A549 (cell line): ENCODE measurements at regions not wholly inside any gene's neighbourhood (a gene's known extent, or its start where the extent isn't known, plus 50 kb on each side); places are given as distances from the start of the nearest gene placed in this dataset.

Experiments
- ATAC-seq, 2 experiments: fragments of 200-7000 bp in 1 of 2; fragments of >200 bp in 1 of 2; cut with Nextera tagmentation in 1 of 2; cut with Tn5 transposase in 1 of 2; 3 replicates each; pipeline versions ENCODE4 v1.8.0 to v1.9.1; 2018 to 2020; ENCODE audit warnings: mild to moderate bottlenecking in 1 of 2, moderate library complexity in 1 of 2
- CTCF ChIA-PET: fragments of 300-600 bp; sonication (Branson Sonifier 250); formaldehyde crosslinking; extraction: SDS; loops from one replicate; lab custom pipeline; 2021; ENCODE audit warnings: antibody characterized with exemption, inconsistent platforms; lab: Yijun Ruan, JAX
- POLR2A ChIA-PET: fragments of 350-600 bp; formaldehyde crosslinking; extraction: SDS; loops from one replicate; lab custom pipeline; 2021; ENCODE audit warnings: antibody characterized with exemption, inconsistent platforms; lab: Yijun Ruan, JAX
- DNase-seq, 2 experiments: peaks; one replicate each; pipeline versions ENCODE4 v3.0.0 to v3.0.0-alpha.2; 2011 to 2016; ENCODE audit warnings: low read depth in 1 of 2, low spot score in 1 of 2
- FAIRE-seq: peaks from 2 replicates; lab custom pipeline; 2011; peaks lifted over from hg19 to GRCh38; lab: Jason Lieb, UNC
- H3K27ac ChIP-seq, 2 experiments: fragments of >200 bp; sonication (Bioruptor Twin); formaldehyde crosslinking; 3 replicates each; pipeline ENCODE4 v1.5.1; 2016 to 2017
- H3K4me1 ChIP-seq: fragments of >200 bp; sonication (Bioruptor Twin); formaldehyde crosslinking; 3 replicates; pipeline ENCODE4 v1.6.1; 2016
- H3K4me2 ChIP-seq: fragments of >200 bp; sonication (Bioruptor Twin); formaldehyde crosslinking; 3 replicates; pipeline ENCODE4 v1.6.1; 2016
- H3K4me3 ChIP-seq: fragments of >200 bp; sonication (Bioruptor Twin); formaldehyde crosslinking; 3 replicates; pipeline ENCODE4 v1.5.1; 2016
- H3K9me3 ChIP-seq: fragments of >200 bp; sonication (Bioruptor Twin); formaldehyde crosslinking; 3 replicates; pipeline ENCODE4 v1.6.1; 2016
- CBX2 ChIP-seq: fragments of 200-600 bp; sonication (generic); IDR thresholded peaks from 2 replicates; pipeline ENCODE4 v1.6.1; 2016; ENCODE audit warnings: low read depth, mild to moderate bottlenecking, borderline replicate concordance
- FOSL2 ChIP-seq, 2 experiments: fragments of 450-650 bp in 1 of 2; fragments of >200 bp in 1 of 2; sonication (Bioruptor Twin) in 1 of 2; formaldehyde crosslinking; IDR thresholded peaks; 2 replicates each; pipeline versions ENCODE4 v1.5.0 to v1.6.1; 2016 to 2020; ENCODE audit warnings: mild to moderate bottlenecking in 1 of 2, moderate library complexity in 1 of 2
- FOXS1 ChIP-seq: fragments of 250-450 bp; sonication (Bioruptor Pico); IDR thresholded peaks from 2 replicates; pipeline ENCODE4 v1.5.0; 2020; ENCODE audit warnings: mild to moderate bottlenecking, moderate library complexity
- HDAC2 ChIP-seq: fragments of 200-600 bp; sonication (generic); IDR thresholded peaks from 2 replicates; pipeline ENCODE4 v1.6.1; 2016
- HOXB13 ChIP-seq: fragments of 250-450 bp; sonication (Bioruptor Pico); IDR thresholded peaks from 2 replicates; pipeline ENCODE4 v1.5.0; 2020; ENCODE audit warnings: low read depth, mild to moderate bottlenecking, moderate library complexity
- JUN ChIP-seq, 2 experiments: fragments of >200 bp; sonication (Bioruptor Twin); formaldehyde crosslinking; IDR thresholded peaks; 2 replicates in 1 of 2; 3 replicates in 1 of 2; pipeline ENCODE4 v1.6.1; 2016 to 2017
- JUNB ChIP-seq: fragments of >200 bp; sonication (Bioruptor Twin); formaldehyde crosslinking; IDR thresholded peaks from 2 replicates; pipeline ENCODE4 v1.6.1; 2016
- KDM1A ChIP-seq: fragments of 200-600 bp; sonication (generic); IDR thresholded peaks from 2 replicates; pipeline ENCODE4 v1.6.1; 2016; ENCODE audit warnings: low read depth, mild to moderate bottlenecking
- MAFK ChIP-seq: fragments of 450-650 bp; IDR thresholded peaks from 2 replicates; pipeline ENCODE4 v1.6.1; 2014; ENCODE audit not compliant: partially characterized antibody
- MAZ ChIP-seq: fragments of 150-350 bp; IDR thresholded peaks from 2 replicates; pipeline ENCODE4 v1.6.1; 2014; ENCODE audit warnings: antibody characterized with exemption, low read depth, low read length, borderline replicate concordance
- POLR2A ChIP-seq: IDR thresholded peaks from 2 replicates; pipeline ENCODE4 v1.6.1; 2012; ENCODE audit warnings: mild to moderate bottlenecking, low read length
- POLR2AphosphoS2 ChIP-seq: conservative IDR thresholded peaks from 2 replicates; pipeline ENCODE4 v1.6.1; 2012; ENCODE audit warnings: low read length, improper control_type of control experiment, inconsistent platforms
- RARB ChIP-seq: fragments of 250-450 bp; sonication (Bioruptor Pico); IDR thresholded peaks from 2 replicates; pipeline ENCODE4 v1.8.0; 2021; ENCODE audit warnings: mild to moderate bottlenecking, moderate library complexity
- RCOR1 ChIP-seq: fragments of 150-350 bp; IDR thresholded peaks from 2 replicates; pipeline ENCODE4 v1.6.1; 2014; ENCODE audit warnings: antibody characterized with exemption, low read length, low read depth
- SREBF2 ChIP-seq: fragments of 450-650 bp; IDR thresholded peaks from 2 replicates; pipeline ENCODE4 v1.6.1; 2014; ENCODE audit warnings: mild to moderate bottlenecking, moderate library complexity
- TP53 ChIP-seq: fragments of 250-450 bp; sonication (Bioruptor Pico); IDR thresholded peaks from 2 replicates; pipeline ENCODE4 v1.5.0; 2021; ENCODE audit warnings: mild to moderate bottlenecking, moderate library complexity
- USF2 ChIP-seq: fragments of 450-650 bp; IDR thresholded peaks from 2 replicates; pipeline ENCODE4 v1.6.1; 2014; ENCODE audit warnings: antibody characterized with exemption
- WGBS: methylation state at CpG from one replicate; pipeline ENCODE4 v1.1.6; 2017; ENCODE audit errors: missing lambda C conversion rate; 5-methylcytosine and 5-hydroxymethylcytosine counted together
- TF ChIP-seq, protein P1 (sequence below): fragments of 250-450 bp; sonication (Bioruptor Pico); IDR thresholded peaks from 2 replicates; pipeline ENCODE4 v1.5.0; 2021; ENCODE audit warnings: mild to moderate bottlenecking, moderate library complexity, borderline replicate concordance

DNA sequence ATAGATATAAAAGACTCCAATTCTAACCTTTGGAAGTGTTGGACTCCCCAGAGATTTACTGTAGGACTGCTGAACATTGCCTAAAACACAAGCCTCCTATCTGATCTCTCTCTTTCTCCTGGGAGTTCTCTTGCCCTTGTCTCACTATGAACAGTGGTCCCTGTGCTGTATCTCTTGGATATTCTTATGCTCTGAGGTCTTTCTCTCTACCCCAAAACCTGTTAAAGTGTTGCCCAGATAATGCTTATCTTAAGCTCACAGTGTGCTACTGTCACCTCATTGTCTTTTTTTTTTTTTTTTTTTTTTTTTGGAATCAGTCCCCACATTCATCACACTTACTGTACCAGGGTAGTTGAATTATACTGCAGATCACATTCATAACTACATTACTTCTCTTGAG is 131.0 kb upstream of the CBLB start:
- no peak for FAIRE-seq
- no peak for ATAC-seq
- no peak overlapping the region for H3K4me3 ChIP-seq
- H3K9me3 ChIP-seq, result peaks cover 14% of the 10 kb centered on the region; the same call in 2 of the 3 replicates
- peaks cover 23% of the 10 kb centered on the region for H3K4me1 ChIP-seq
- H3K4me2 ChIP-seq, result no peak overlapping the region
- DNase-seq, result no peak
- CTCF ChIA-PET, result no interaction called here
- no peak overlapping the region for H3K27ac ChIP-seq
- TF ChIP-seq, protein P1, sequence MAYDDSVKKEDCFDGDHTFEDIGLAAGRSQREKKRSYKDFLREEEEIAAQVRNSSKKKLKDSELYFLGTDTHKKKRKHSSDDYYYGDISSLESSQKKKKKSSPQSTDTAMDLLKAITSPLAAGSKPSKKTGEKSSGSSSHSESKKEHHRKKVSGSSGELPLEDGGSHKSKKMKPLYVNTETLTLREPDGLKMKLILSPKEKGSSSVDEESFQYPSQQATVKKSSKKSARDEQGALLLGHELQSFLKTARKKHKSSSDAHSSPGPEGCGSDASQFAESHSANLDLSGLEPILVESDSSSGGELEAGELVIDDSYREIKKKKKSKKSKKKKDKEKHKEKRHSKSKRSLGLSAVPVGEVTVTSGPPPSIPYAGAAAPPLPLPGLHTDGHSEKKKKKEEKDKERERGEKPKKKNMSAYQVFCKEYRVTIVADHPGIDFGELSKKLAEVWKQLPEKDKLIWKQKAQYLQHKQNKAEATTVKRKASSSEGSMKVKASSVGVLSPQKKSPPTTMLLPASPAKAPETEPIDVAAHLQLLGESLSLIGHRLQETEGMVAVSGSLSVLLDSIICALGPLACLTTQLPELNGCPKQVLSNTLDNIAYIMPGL (CRISPR knock-in tag), result no peak
- TF ChIP-seq JUNB (no peak), HOXB13 (CRISPR knock-in tag) (no peak), FOSL2 (IDR thresholded peaks at IDR 0.05) (no peak), FOSL2 (CRISPR knock-in tag; IDR thresholded peaks at IDR 0.05) (no peak), POLR2A (no peak), SREBF2 (no peak), JUN (IDR thresholded peaks at IDR 0.05) (no peak), RCOR1 (no peak), KDM1A (no peak), USF2 (no peak), FOXS1 (CRISPR knock-in tag) (no peak), TP53 (CRISPR knock-in tag) (no peak), HDAC2 (no peak), MAZ (no peak), CBX2 (no peak)
- TF ChIP-seq, all 56 proteins: peak for 0
- POLR2A ChIA-PET, result no interaction called here

GRCh38 chr3:106001923-106002322 is 133.1 kb upstream of the CBLB start:
- Histone ChIP-seq H3K9me3 (peaks cover 11% of the 10 kb centered on the region; the same call in 2 of the 3 replicates), H3K4me3 (no peak overlapping the region), H3K27ac (no peak overlapping the region), H3K4me1 (peaks cover 22% of the 10 kb centered on the region), H3K4me2 (no peak overlapping the region)
- TF ChIP-seq POLR2AphosphoS2 (no peak), RARB (CRISPR knock-in tag) (no peak)
- DNase-seq (no peak), ATAC-seq (no peak), FAIRE-seq (no peak)
- WGBS, result 63% methylated on average over 4 of the region's 4 CpGs
- CTCF ChIA-PET, result no interaction called here
- POLR2A ChIA-PET, result no interaction called here

- no peak for TF ChIP-seq SREBF2
- no peak for TF ChIP-seq FOSL2 (IDR thresholded peaks at IDR 0.05)
- TF ChIP-seq FOSL2 (CRISPR knock-in tag; IDR thresholded peaks at IDR 0.05), result peak; percentile 34; the same call in 1 of the 2 replicates
- peak; percentile 95 for TF ChIP-seq MAFK
- TF ChIP-seq USF2, result peak; percentile 61
- TF ChIP-seq, all 56 proteins: peak for 3
- peaks cover 6% of the 10 kb centered on the region; the same call in 1 of the 3 replicates for H3K4me1 ChIP-seq
- DNase-seq (peak in 1 of 2 experiments; percentile 44), ATAC-seq (peak; percentile 62 to 73; a peak in 5 of 6 replicates), FAIRE-seq (no peak)
- H3K4me3 ChIP-seq, result peak overlapping the region; percentile 29; the same call in 2 of the 3 replicates
- 22% methylated on average over 5 of the region's 5 CpGs for WGBS
- peaks cover 5% of the 10 kb centered on the region; the same call in 1 of the 3 replicates for H3K9me3 ChIP-seq
- H3K27ac ChIP-seq, result peak overlapping the region; percentile 57 to 58
- POLR2A ChIA-PET, result no interaction called here
- CTCF ChIA-PET, result no interaction called here
- peak overlapping the region; percentile 74 for H3K4me2 ChIP-seq
Observed at GRCh38 chr3:106004137-106004681, 135.4 kb upstream of the CBLB start.
